ENCODE measurements at regions not wholly inside any gene's neighbourhood (a gene's known extent, or its start where the extent isn't known, plus 50 kb on each side); places are given as distances from the start of the nearest gene placed in this dataset.
A peak's percentile ranks its signal among the peaks of the same experiment; 100 is the strongest.
"Not testable (repeated sequence)": the region's sequence is repeated elsewhere in the genome, so short reads cannot be mapped to it uniquely, and the experiment has no call there.

DNA sequence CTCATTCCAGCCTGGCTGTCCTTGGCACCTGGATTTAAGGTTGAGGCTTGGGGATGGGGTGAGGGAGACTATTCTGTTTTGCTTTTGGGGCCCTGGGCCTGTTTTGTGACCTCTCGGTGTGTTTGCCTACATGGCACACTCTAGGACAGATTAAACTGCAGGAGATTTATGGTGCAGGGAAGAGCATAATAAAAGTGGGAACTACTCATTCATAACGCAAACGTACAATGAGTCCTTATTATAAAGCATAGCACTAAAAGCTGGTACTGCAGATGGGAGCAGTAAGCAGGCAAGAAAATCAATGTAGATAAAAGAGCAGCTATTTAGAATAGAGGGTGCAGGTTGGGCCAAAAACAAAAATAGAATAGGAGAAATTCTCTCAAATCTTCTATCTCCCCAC is 238.4 kb downstream of the ACTR3 start:
- no peak for DNase-seq

DNA sequence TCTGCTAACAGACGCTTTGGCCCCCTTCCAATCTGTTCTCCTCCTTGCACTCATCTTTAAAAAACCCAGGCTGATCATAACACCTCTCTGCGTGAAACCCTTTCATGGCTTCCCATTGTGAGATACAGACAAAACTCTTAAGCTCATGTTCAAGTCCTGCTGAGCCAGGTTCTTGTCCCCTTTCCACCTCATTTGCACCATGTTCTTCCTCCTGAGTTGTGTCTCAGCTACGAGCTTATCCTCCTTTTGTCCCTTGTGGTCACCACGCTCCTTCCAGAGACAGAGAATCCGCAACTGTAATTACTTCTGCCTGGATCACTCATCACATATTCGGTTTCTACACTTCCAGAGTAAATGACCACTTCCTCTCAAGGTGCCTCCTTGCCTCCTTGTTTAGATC is 238.8 kb downstream of the ACTR3 start:
- H3K27me3 ChIP-seq: no peaks in the 10 kb centered on the region

More for the DNA sequence above, 238.4 kb downstream of the ACTR3 start:
- no peak for ATAC-seq
- intact Hi-C loops (cut with DNase I): no loop called here
- H3K36me3 ChIP-seq: no peaks in the 10 kb centered on the region
- H3K27ac ChIP-seq: no peak overlapping the region
- TF ChIP-seq, protein P1, sequence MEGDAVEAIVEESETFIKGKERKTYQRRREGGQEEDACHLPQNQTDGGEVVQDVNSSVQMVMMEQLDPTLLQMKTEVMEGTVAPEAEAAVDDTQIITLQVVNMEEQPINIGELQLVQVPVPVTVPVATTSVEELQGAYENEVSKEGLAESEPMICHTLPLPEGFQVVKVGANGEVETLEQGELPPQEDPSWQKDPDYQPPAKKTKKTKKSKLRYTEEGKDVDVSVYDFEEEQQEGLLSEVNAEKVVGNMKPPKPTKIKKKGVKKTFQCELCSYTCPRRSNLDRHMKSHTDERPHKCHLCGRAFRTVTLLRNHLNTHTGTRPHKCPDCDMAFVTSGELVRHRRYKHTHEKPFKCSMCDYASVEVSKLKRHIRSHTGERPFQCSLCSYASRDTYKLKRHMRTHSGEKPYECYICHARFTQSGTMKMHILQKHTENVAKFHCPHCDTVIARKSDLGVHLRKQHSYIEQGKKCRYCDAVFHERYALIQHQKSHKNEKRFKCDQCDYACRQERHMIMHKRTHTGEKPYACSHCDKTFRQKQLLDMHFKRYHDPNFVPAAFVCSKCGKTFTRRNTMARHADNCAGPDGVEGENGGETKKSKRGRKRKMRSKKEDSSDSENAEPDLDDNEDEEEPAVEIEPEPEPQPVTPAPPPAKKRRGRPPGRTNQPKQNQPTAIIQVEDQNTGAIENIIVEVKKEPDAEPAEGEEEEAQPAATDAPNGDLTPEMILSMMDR (IDR thresholded peaks at IDR 0.05): no peak
- no peaks in the 10 kb centered on the region for H3K4me1 ChIP-seq
- no peaks in the 10 kb centered on the region for H3K27me3 ChIP-seq
- H3K9me3 ChIP-seq: no peaks in the 10 kb centered on the region
- H3K4me3 ChIP-seq: no peak overlapping the region

DNA sequence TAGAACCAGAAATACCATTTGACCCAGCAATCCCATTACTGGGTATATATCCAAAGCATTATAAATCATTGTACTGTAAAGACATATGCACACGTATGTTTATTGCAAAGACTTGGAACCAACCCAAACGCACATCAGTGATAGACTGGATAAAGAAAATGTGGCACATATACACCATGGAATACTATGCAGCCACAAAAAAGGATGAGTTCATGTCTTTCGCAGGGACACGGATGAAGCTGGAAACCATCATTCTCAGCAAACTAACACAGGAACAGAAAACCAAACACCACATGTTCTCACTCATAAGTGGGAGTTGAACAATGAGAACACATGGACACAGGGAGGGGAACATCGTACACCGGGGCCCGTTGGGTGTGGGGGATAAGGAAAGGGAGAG is 242.2 kb downstream of the ACTR3 start:
- H3K27ac ChIP-seq; intact Hi-C loops (cut with DNase I); H3K27me3 ChIP-seq; ATAC-seq; H3K36me3 ChIP-seq; H3K4me3 ChIP-seq; H3K9me3 ChIP-seq; DNase-seq; H3K4me1 ChIP-seq: not testable (repeated sequence)

More for the DNA sequence above, 238.8 kb downstream of the ACTR3 start:
- no peaks in the 10 kb centered on the region for H3K4me1 ChIP-seq
- intact Hi-C loops (cut with DNase I): no loop called here
- no peaks in the 10 kb centered on the region for H3K9me3 ChIP-seq
- ATAC-seq (no peak), DNase-seq (no peak)
- no peaks in the 10 kb centered on the region for H3K36me3 ChIP-seq
- no peak overlapping the region for H3K27ac ChIP-seq
- H3K4me3 ChIP-seq: no peak overlapping the region
- TF ChIP-seq, protein P1 (IDR thresholded peaks at IDR 0.05): no peak

DNA sequence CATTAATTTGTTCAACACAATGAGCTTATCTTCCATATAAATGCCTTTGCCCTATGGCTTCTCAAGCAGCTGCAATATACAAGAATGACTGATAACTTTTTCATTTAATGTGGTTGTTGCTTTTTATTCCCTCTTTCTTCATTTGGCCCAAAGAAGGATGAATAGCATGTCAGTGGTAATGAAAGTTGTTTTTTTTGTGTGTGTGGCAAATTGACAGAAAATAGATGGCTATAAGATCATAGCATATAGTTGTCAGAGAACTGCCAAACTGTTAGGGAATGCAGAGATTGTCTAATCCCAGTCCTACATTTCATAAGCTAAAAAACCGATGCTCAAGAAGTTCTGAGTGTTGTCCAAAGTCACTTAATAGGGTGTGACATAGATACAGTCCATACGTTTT is 244.3 kb downstream of the ACTR3 start:
- TF ChIP-seq, protein P1 (IDR thresholded peaks at IDR 0.05): no peak
- DNase-seq: peak in 2 of 4 donors; percentile 87 to 88
- ATAC-seq: no peak
- intact Hi-C loops (cut with DNase I): no loop called here
- Histone ChIP-seq H3K9me3 (peaks cover 0 to 3% of the 10 kb centered on the region in 2 donors), H3K4me1 (no peaks in the 10 kb centered on the region), H3K27me3 (no peaks in the 10 kb centered on the region), H3K27ac (no peak overlapping the region), H3K36me3 (no peaks in the 10 kb centered on the region), H3K4me3 (no peak overlapping the region)

DNA sequence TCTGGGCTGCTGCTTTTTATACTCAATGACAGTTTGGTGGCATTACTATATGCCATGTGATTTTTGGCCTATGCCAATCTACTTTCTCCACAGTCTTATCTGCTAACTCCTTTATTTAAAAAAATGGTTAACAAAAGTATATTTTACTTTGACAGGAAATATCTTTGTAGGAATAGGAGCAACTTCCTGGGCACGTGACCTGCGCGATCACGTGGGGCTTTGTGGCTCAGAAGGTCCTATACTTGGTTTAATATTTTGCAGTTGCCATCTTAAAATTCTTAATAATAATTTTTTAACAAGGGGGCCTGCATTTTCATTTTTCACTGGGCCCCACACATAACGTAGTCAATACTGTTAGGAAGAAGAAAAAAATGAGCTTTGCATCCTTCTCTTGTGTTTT is 249.7 kb downstream of the ACTR3 start:
- Histone ChIP-seq H3K9me3 (peaks cover 0 to 3% of the 10 kb centered on the region in 2 donors), H3K4me1 (no peaks in the 10 kb centered on the region), H3K27ac (no peak overlapping the region), H3K27me3 (no peaks in the 10 kb centered on the region), H3K4me3 (no peak overlapping the region), H3K36me3 (no peaks in the 10 kb centered on the region)
- TF ChIP-seq, protein P1 (IDR thresholded peaks at IDR 0.05): no peak
- ATAC-seq (no peak), DNase-seq (no peak)
- intact Hi-C loops (cut with DNase I): no loop called here

DNA sequence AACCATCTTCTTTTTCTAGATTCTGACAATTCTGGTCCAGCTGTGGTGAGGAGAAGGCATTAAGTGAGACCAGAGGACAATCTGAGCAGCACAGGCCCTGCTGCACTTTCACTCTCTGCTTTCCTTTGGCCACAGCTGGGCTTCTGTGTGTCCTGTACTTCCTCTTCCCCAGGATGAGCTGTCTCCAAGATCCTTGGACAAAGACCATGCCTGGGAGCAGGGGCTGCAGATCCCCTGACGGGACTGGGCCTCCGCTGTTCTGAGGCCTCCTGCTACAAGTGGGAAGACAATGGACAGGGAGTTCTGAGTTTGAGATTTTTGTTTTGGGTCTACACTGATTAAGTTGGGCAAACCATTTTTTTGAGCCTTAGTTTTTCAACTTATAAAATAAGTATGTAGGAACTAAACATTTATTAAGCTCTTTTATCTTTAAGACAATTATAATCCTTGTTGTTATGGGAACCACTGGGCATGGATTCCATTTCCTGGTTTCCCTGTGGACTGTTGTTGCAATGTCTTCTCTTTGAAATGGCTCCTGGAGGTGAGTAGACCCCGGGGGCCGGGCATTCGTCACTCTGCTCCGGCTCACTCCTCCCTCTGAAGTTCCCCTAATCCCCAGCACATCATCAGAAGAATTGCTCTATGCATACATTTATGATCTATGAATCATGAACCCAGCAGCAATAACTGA is 266.6 kb downstream of the ACTR3 start:
- Histone ChIP-seq H3K36me3 (no peaks in the 10 kb centered on the region), H3K27me3 (no peaks in the 10 kb centered on the region), H3K9me3 (no peaks in the 10 kb centered on the region), H3K4me3 (no peak overlapping the region), H3K4me1 (no peaks in the 10 kb centered on the region), H3K27ac (no peak overlapping the region)
- intact Hi-C loops (cut with DNase I): no loop called here
- no peak for ATAC-seq
- TF ChIP-seq, protein P1 (IDR thresholded peaks at IDR 0.05): no peak
- peak in 1 of 4 donors; percentile 21 for DNase-seq

Measured in left lung (tissue), 4 donors.